ENCODE measurements at regions not wholly inside any gene's neighbourhood (a gene's known extent, or its start where the extent isn't known, plus 50 kb on each side); places are given as distances from the start of the nearest gene placed in this dataset.

- Histone ChIP-seq H3F3A (ENCODE audit: insufficient read depth, low read depth) (peaks cover 7% of the 10 kb centered on the region; the same call in 1 of the 2 replicates), H3K36me3 (ENCODE audit: low read depth) (no peaks in the 10 kb centered on the region), H3K4me3 (no peak overlapping the region), H3K9me3 (ENCODE audit: insufficient read depth, low read depth) (no peaks in the 10 kb centered on the region), H3K4me1 (replicated peaks; ENCODE audit: insufficient read depth) (peaks cover 21% of the 10 kb centered on the region), H2AFZ (no peak overlapping the region), H3K79me2 (ENCODE audit: low read depth) (no peaks in the 10 kb centered on the region), H3K27me3 (ENCODE audit: insufficient read depth, low read depth) (no peaks in the 10 kb centered on the region), H4K20me1 (ENCODE audit: insufficient read depth) (no peaks in the 10 kb centered on the region), H3K27ac (no peak overlapping the region), H3K4me2 (no peak overlapping the region), H3K9me2 (ENCODE audit: insufficient read depth) (no peaks in the 10 kb centered on the region)
- POLR2A ChIA-PET (ENCODE audit: unreplicated experiment): interaction anchor here (0.5 kb wide), 1 partner anchor 173 kb away, joined by 3 read pairs; no protein-coding TSS in a partner anchor
- no TSS peak for BruUV-seq (replicated peaks)
- DNase-seq: no peak
- intact Hi-C loops (cut with micrococcal nuclease; ENCODE audit: unreplicated experiment): no loop called here
- TF ChIP-seq CTCF (conservative IDR thresholded peaks at IDR 0.05): no peak
- no peak for TF ChIP-seq EZH2 (IDR thresholded peaks at IDR 0.05; ENCODE audit: low read depth)
- CTCF ChIA-PET: no interaction called here
Measured at GRCh38 chr6:43903739-43904290, 133.8 kb downstream of the VEGFA start.

- ChIA-PET CTCF (no interaction called here), POLR2A (ENCODE audit: unreplicated experiment) (no interaction called here)
- H3K79me2 ChIP-seq (ENCODE audit: low read depth): no peaks in the 10 kb centered on the region
- H2AFZ ChIP-seq: no peak overlapping the region
- H3K4me1 ChIP-seq (replicated peaks; ENCODE audit: insufficient read depth): peaks cover 21% of the 10 kb centered on the region
- intact Hi-C loops (cut with micrococcal nuclease; ENCODE audit: unreplicated experiment): no loop called here
- H4K20me1 ChIP-seq (ENCODE audit: insufficient read depth): no peaks in the 10 kb centered on the region
- TF ChIP-seq EZH2 (IDR thresholded peaks at IDR 0.05; ENCODE audit: low read depth) (no peak), CTCF (conservative IDR thresholded peaks at IDR 0.05) (no peak)
- H3K36me3 ChIP-seq (ENCODE audit: low read depth): no peaks in the 10 kb centered on the region
- 0 out of 2 replicates have a peak overlapping the region, but pooled peaks have one; percentile 18 for H3K4me2 ChIP-seq
- H3F3A ChIP-seq (ENCODE audit: insufficient read depth, low read depth): peaks cover 7% of the 10 kb centered on the region; the same call in 1 of the 2 replicates
- no TSS peak for BruUV-seq (replicated peaks)
- H3K27ac ChIP-seq: peak overlapping the region; percentile 20
- H3K9me3 ChIP-seq (ENCODE audit: insufficient read depth, low read depth): no peaks in the 10 kb centered on the region; the same call in 1 of the 2 replicates
- no peaks in the 10 kb centered on the region for H3K9me2 ChIP-seq (ENCODE audit: insufficient read depth)
- peak in 1 of 2 experiments; percentile 66 for DNase-seq
- no peaks in the 10 kb centered on the region for H3K27me3 ChIP-seq (ENCODE audit: insufficient read depth, low read depth)
- H3K4me3 ChIP-seq: no peak overlapping the region
Measured at GRCh38 chr6:43901733-43902230, 131.8 kb downstream of the VEGFA start.

- Histone ChIP-seq H3K4me3 (no peak overlapping the region), H2AFZ (no peak overlapping the region), H3F3A (ENCODE audit: insufficient read depth, low read depth) (peaks cover 7% of the 10 kb centered on the region; the same call in 1 of the 2 replicates), H3K4me1 (replicated peaks; ENCODE audit: insufficient read depth) (peaks cover 21% of the 10 kb centered on the region), H3K79me2 (ENCODE audit: low read depth) (no peaks in the 10 kb centered on the region), H3K27ac (peak overlapping the region; percentile 20), H4K20me1 (ENCODE audit: insufficient read depth) (no peaks in the 10 kb centered on the region), H3K36me3 (ENCODE audit: low read depth) (no peaks in the 10 kb centered on the region), H3K9me2 (ENCODE audit: insufficient read depth) (no peaks in the 10 kb centered on the region), H3K9me3 (ENCODE audit: insufficient read depth, low read depth) (no peaks in the 10 kb centered on the region; the same call in 1 of the 2 replicates), H3K4me2 (peak overlapping the region; percentile 18; the same call in 1 of the 2 replicates), H3K27me3 (ENCODE audit: insufficient read depth, low read depth) (no peaks in the 10 kb centered on the region)
- TF ChIP-seq CTCF (conservative IDR thresholded peaks at IDR 0.05) (no peak), EZH2 (IDR thresholded peaks at IDR 0.05; ENCODE audit: low read depth) (no peak)
- ChIA-PET POLR2A (ENCODE audit: unreplicated experiment) (no interaction called here), CTCF (interaction anchor here (0.6 kb wide), 1 partner anchor 86 kb away, joined by 6 read pairs; no protein-coding TSS in a partner anchor)
- intact Hi-C loops (cut with micrococcal nuclease; ENCODE audit: unreplicated experiment): no loop called here
- BruUV-seq (replicated peaks): no TSS peak
- DNase-seq: no peak
Measured at GRCh38 chr6:43900916-43901732, 131.1 kb downstream of the VEGFA start.

Measured in PC-9 (cell line).